ENCODE measurements at regions not wholly inside any gene's neighbourhood (a gene's known extent, or its start where the extent isn't known, plus 50 kb on each side); places are given as distances from the start of the nearest gene placed in this dataset.
A peak's percentile ranks its signal among the peaks of the same experiment; 100 is the strongest.
"Not testable (repeated sequence)": the region's sequence is repeated elsewhere in the genome, so short reads cannot be mapped to it uniquely, and the experiment has no call there.

DNA sequence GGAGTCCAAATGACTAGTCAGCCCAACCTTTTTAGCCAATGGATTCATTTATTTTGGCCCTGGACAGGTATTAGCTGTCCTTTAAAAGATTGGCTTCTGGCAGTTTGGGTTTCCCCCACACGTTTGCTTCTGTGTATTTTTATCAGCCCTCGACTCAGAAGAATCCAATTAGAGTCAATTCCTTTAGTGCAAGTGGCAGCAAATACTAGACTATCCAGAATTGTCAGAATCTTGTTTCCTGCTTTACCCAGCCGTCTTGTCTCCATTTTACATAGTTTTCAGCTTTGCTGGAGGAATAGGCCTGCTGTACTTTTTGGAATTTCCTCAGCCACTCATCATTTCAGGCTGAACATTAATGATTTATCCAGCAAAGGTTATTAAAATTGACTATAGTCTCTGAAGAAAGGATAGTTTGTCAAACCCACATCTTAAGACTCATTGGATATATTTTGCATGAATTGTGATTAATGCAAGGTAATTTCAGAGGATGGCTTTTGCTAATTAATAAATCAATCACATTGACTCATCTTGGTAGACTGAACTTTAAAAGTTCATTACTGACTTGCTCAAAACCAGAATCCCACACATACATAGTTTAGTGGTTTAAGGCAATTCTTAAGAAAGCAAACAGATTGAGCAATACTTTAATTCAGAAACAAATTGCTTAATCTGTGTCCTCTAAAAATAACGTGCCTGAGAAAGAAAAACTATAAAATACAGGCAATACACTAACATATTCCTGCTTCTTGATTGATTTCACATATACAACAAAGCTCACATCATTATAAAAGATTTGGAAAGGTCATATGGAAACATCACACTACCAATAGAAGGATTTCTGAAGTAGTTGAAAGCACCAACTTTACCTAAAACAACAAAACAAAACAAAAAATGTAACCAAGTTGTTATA is 62.9 kb upstream of the ZNF217 start:
- intact Hi-C loops (cut with micrococcal nuclease), result no loop called here
- no peaks in the 10 kb centered on the region for H3K36me3 ChIP-seq (ENCODE audit: insufficient read depth, low read length)
- H3K27ac Mint-ChIP-seq, result peak overlapping the region in 6 of 7 donors; percentile 60 to 89 (median 78)
- no peaks in the 10 kb centered on the region for H3K27me3 ChIP-seq (ENCODE audit: insufficient read depth, low read length)
- no peak overlapping the region for H3K4me3 ChIP-seq (ENCODE audit: low read length in 2 of 2)
- DNase-seq, result no peak
- ChIA-PET CTCF (ENCODE audit: partially characterized antibody) (interaction anchor here (0.7 to 2.5 kb wide), 4 partner anchors 14 to 235 kb away, joined by 3 to 11 read pairs (median 3); no protein-coding TSS in a partner anchor), POLR2A (ENCODE audit: partially characterized antibody) (interaction anchor here (0.6 to 5.0 kb wide), 9 partner anchors 11 to 216 kb away, joined by 3 to 44 read pairs (median 5); no protein-coding TSS in a partner anchor)
- H3K27me3 Mint-ChIP-seq, result no peaks in the 10 kb centered on the region
- H3K4me1 Mint-ChIP-seq, result peaks cover 44 to 74% (median 60%) of the 10 kb centered on the region in 4 donors
- no peaks in the 10 kb centered on the region for H3K9me3 ChIP-seq (ENCODE audit: control insufficient read depth in 1 of 2, low read length in 2 of 2)
- no peaks in the 10 kb centered on the region for H3K36me3 Mint-ChIP-seq
- peak overlapping the region in 6 of 8 donors; percentile 25 to 70 (median 44) for H3K4me3 Mint-ChIP-seq
- H3K9me3 Mint-ChIP-seq, result no peaks in the 10 kb centered on the region
- no peak overlapping the region for H3K27ac ChIP-seq (ENCODE audit: low read depth, low read length)
- H3K4me1 ChIP-seq (ENCODE audit: insufficient read depth, low read length), result peaks cover 63% of the 10 kb centered on the region

DNA sequence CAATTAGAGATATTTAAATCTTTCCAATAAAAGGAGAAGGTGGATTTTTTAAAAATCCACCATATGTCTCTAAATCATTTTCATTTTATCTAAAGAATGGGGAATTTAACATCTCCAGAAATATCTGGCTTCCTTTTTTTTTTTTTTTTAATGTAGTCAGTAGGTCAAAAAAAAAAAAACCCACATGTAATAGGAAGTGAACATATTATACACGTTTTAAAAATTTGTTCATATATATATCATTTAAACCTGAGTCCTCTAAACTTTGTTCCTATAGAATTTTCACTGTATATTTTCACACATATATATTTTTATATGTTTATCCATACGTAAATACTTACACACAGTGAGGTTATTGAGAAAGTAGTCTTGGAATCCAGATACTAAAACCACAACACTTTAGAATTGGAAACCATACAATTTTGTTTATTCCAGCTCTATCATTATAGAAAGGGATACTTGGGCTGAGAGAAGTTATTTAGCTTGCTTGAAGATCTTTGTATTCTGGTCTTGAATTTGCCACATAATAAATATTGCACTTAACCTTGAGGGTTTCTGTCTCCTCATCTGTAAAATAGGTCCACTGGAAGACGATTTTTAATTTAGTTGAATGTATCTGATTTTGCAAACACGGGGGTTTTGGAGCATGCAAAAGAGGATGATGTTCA is 62.1 kb upstream of the ZNF217 start:
- no peak overlapping the region for H3K4me3 ChIP-seq (ENCODE audit: low read length in 2 of 2)
- no peak overlapping the region for H3K27ac ChIP-seq (ENCODE audit: low read depth, low read length)
- Mint-ChIP-seq H3K27ac (peak overlapping the region in 6 of 7 donors; percentile 39 to 92 (median 80)), H3K4me1 (peaks cover 36 to 66% (median 52%) of the 10 kb centered on the region in 4 donors), H3K9me3 (no peaks in the 10 kb centered on the region), H3K36me3 (no peaks in the 10 kb centered on the region), H3K27me3 (no peaks in the 10 kb centered on the region), H3K4me3 (peak overlapping the region in 4 of 8 donors; percentile 10 to 59 (median 32))
- H3K27me3 ChIP-seq (ENCODE audit: insufficient read depth, low read length), result no peaks in the 10 kb centered on the region
- peaks cover 55% of the 10 kb centered on the region for H3K4me1 ChIP-seq (ENCODE audit: insufficient read depth, low read length)
- ChIA-PET CTCF (ENCODE audit: partially characterized antibody) (interaction anchor here (0.7 to 1.2 kb wide), 2 partner anchors 188 to 236 kb away, joined by 3 read pairs; no protein-coding TSS in a partner anchor), POLR2A (ENCODE audit: partially characterized antibody) (interaction anchor here (0.6 to 1.8 kb wide), 5 partner anchors 13 to 217 kb away, joined by 3 to 5 read pairs (median 3); no protein-coding TSS in a partner anchor)
- no peak for DNase-seq
- H3K36me3 ChIP-seq (ENCODE audit: insufficient read depth, low read length), result no peaks in the 10 kb centered on the region
- intact Hi-C loops (cut with micrococcal nuclease), result no loop called here
- no peaks in the 10 kb centered on the region for H3K9me3 ChIP-seq (ENCODE audit: control insufficient read depth in 1 of 2, low read length in 2 of 2)

DNA sequence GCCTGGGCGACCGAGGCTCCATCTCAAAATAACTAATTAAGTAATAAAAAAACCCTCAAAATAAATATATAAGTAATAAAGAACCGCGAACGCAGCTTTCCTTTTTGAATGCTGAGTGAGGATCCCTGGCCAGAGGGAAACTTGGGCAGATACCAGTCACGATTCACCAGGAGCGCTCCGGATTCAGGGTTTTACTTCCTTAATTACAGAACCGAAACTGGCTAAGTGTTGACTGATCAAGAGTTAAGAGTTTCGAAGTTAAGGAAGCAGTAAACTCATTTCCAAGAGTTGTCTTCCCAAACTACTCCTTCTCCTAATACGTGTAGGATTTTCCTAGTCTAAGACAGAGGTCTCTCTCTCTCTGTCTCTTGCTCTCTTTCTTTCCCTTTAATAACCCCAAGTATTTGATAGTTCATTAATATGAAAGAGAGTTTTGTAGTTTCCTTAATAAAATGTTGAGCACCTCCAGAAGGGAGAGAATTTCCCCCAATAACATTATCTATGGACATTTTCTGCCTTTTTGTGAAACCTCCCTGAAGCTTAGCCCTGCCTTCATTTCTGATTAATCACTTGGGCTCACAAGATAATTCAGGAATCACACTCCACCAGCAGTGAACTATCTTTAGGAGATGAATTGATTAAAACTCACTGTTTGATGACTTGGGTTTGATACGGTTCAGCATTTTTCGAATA is 61.4 kb upstream of the ZNF217 start:
- Mint-ChIP-seq H3K36me3 (no peaks in the 10 kb centered on the region), H3K27me3 (no peaks in the 10 kb centered on the region), H3K4me3 (peak overlapping the region in 6 of 8 donors; percentile 7 to 55 (median 31)), H3K4me1 (peaks cover 30 to 59% (median 48%) of the 10 kb centered on the region in 4 donors), H3K9me3 (no peaks in the 10 kb centered on the region), H3K27ac (peak overlapping the region in 6 of 7 donors; percentile 35 to 60 (median 44))
- ChIA-PET CTCF (ENCODE audit: partially characterized antibody) (no interaction called here), POLR2A (ENCODE audit: partially characterized antibody) (interaction anchor here (0.6 to 1.4 kb wide), 3 partner anchors 9 to 98 kb away, joined by 3 to 4 read pairs (median 3); no protein-coding TSS in a partner anchor)
- Histone ChIP-seq H3K27ac (ENCODE audit: low read depth, low read length) (no peak overlapping the region), H3K9me3 (ENCODE audit: control insufficient read depth in 1 of 2, low read length in 2 of 2) (no peaks in the 10 kb centered on the region), H3K36me3 (ENCODE audit: insufficient read depth, low read length) (no peaks in the 10 kb centered on the region), H3K27me3 (ENCODE audit: insufficient read depth, low read length) (no peaks in the 10 kb centered on the region), H3K4me3 (ENCODE audit: low read length in 2 of 2) (no peak overlapping the region), H3K4me1 (ENCODE audit: insufficient read depth, low read length) (peaks cover 49% of the 10 kb centered on the region)
- no peak for DNase-seq
- intact Hi-C loops (cut with micrococcal nuclease), result no loop called here

DNA sequence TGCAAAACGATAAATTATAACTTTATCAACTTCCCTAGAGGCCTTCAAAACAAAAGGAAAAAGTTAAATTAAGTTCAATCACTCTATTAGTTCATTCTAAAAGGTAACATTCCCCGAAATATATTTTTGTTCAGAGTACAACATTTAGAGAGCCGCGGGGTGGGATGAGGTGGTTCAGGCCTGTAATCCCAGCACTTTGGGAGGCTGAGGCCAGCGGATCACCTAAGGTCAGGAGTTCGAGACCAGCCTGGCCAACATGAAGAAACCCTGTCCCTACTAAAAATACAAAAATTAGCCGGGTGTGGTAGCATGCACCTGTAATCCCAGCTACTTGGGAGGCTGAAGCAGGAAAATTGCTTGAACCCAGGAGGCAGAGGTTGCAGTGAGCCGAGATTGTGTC is 60.9 kb upstream of the ZNF217 start:
- H3K4me1 ChIP-seq (ENCODE audit: insufficient read depth, low read length), result peaks cover 49% of the 10 kb centered on the region
- H3K36me3 ChIP-seq (ENCODE audit: insufficient read depth, low read length); H3K27me3 ChIP-seq (ENCODE audit: insufficient read depth, low read length); DNase-seq; H3K9me3 Mint-ChIP-seq; H3K9me3 ChIP-seq (ENCODE audit: control insufficient read depth in 1 of 2, low read length in 2 of 2); H3K27me3 Mint-ChIP-seq; intact Hi-C loops (cut with micrococcal nuclease); H3K36me3 Mint-ChIP-seq; CTCF ChIA-PET (ENCODE audit: partially characterized antibody); H3K4me3 ChIP-seq (ENCODE audit: low read length in 2 of 2); H3K27ac ChIP-seq (ENCODE audit: low read depth, low read length): not testable (repeated sequence)
- peak overlapping the region in 4 of 7 donors; percentile 27 to 78 (median 44) for H3K27ac Mint-ChIP-seq
- peaks cover 30 to 55% (median 46%) of the 10 kb centered on the region in 4 donors for H3K4me1 Mint-ChIP-seq
- POLR2A ChIA-PET (ENCODE audit: partially characterized antibody), result interaction anchor here (1.3 to 1.4 kb wide), 2 partner anchors 9 to 98 kb away, joined by 3 to 4 read pairs; no protein-coding TSS in a partner anchor
- H3K4me3 Mint-ChIP-seq, result peak overlapping the region in 1 of 8 donors; percentile 7

DNA sequence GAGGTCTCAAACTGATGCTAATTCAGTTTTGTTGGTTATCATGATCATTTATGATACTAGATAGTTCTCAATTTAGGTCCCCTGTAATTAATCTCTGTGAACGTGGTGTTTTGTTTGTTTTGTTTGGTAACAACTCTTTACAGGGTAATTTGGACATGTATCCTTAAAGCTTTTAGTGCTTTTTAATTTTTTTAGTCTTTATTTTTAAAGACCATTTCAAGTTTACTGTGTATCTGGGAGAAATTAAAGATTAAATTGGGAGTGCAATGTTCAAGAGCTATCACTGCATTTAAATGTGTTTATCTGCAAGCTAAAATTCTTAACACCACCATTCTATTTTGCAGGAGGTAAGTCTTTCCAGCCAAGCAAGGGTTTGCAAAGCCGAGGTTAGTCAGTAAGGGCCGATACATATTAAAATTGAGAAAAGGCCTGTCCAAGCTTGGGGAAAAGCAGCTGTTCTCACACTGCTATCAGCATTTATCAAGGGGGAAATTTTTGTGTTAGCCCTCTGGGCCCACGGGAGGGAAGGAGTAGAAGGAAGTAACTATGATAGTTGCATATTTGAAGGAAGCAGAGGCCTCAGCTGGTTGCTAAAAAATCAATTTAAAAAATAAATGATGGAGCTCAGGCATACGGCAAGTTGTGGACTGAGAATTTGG is 59.3 kb upstream of the ZNF217 start:
- H3K36me3 ChIP-seq (ENCODE audit: insufficient read depth, low read length), result no peaks in the 10 kb centered on the region
- peak overlapping the region in 1 of 2 donors; percentile 11 for H3K4me3 ChIP-seq (ENCODE audit: low read length in 2 of 2)
- no peaks in the 10 kb centered on the region for H3K9me3 ChIP-seq (ENCODE audit: control insufficient read depth in 1 of 2, low read length in 2 of 2)
- peak overlapping the region; percentile 80 to 97 (median 94) for H3K27ac Mint-ChIP-seq
- ChIA-PET CTCF (ENCODE audit: partially characterized antibody) (interaction anchor here (0.9 to 2.6 kb wide), 7 partner anchors 8 to 263 kb away, joined by 3 to 9 read pairs (median 5); no protein-coding TSS in a partner anchor), POLR2A (ENCODE audit: partially characterized antibody) (interaction anchor here (0.7 to 3.3 kb wide), 9 partner anchors 8 to 220 kb away, joined by 3 to 30 read pairs (median 5); no protein-coding TSS in a partner anchor)
- intact Hi-C loops (cut with micrococcal nuclease), result loop anchor here (2.0 kb wide), 2 partner anchors 58 to 74 kb away; no protein-coding TSS in a partner anchor
- no peak for DNase-seq
- peak overlapping the region; percentile 55 for H3K27ac ChIP-seq (ENCODE audit: low read depth, low read length)
- H3K4me3 Mint-ChIP-seq, result peak overlapping the region; percentile 55 to 82 (median 74)
- H3K4me1 ChIP-seq (ENCODE audit: insufficient read depth, low read length), result peaks cover 49% of the 10 kb centered on the region
- no peaks in the 10 kb centered on the region for H3K36me3 Mint-ChIP-seq
- peaks cover 27 to 48% (median 41%) of the 10 kb centered on the region in 4 donors for H3K4me1 Mint-ChIP-seq
- no peaks in the 10 kb centered on the region for H3K9me3 Mint-ChIP-seq
- H3K27me3 Mint-ChIP-seq, result no peaks in the 10 kb centered on the region
- H3K27me3 ChIP-seq (ENCODE audit: insufficient read depth, low read length), result no peaks in the 10 kb centered on the region
